ENCODE measurements at regions not wholly inside any gene's neighbourhood (a gene's known extent, or its start where the extent isn't known, plus 50 kb on each side); places are given as distances from the start of the nearest gene placed in this dataset.

GRCh38 chrX:139200346-139200745, 330.2 kb upstream of the F9 start:
- Histone ChIP-seq H3K79me2 (replicated peaks; ENCODE audit: insufficient read depth) (no peaks in the 10 kb centered on the region), H2AFZ (no peak overlapping the region), H3K36me3 (ENCODE audit: insufficient read depth) (no peaks in the 10 kb centered on the region), H3K27me3 (ENCODE audit: insufficient read depth) (peaks cover 98% of the 10 kb centered on the region), H3K4me3 (no peak overlapping the region), H3K27ac (ENCODE audit: low read depth) (no peak overlapping the region), H3K9me2 (ENCODE audit: insufficient read depth) (no peaks in the 10 kb centered on the region), H3F3A (replicated peaks; ENCODE audit: low read depth) (no peaks in the 10 kb centered on the region), H4K20me1 (replicated peaks; ENCODE audit: insufficient read depth) (no peaks in the 10 kb centered on the region), H3K4me2 (no peak overlapping the region), H3K4me1 (ENCODE audit: insufficient read depth) (peaks cover 14% of the 10 kb centered on the region)
- H3K36me3 Mint-ChIP-seq (ENCODE audit: low read depth) = no peaks in the 10 kb centered on the region
- no peak overlapping the region for H3K4me3 Mint-ChIP-seq
- no peak overlapping the region for H3K27ac Mint-ChIP-seq
- no peak for ATAC-seq
- peaks cover 18% of the 10 kb centered on the region for H3K4me1 Mint-ChIP-seq
- TF ChIP-seq, protein P1, sequence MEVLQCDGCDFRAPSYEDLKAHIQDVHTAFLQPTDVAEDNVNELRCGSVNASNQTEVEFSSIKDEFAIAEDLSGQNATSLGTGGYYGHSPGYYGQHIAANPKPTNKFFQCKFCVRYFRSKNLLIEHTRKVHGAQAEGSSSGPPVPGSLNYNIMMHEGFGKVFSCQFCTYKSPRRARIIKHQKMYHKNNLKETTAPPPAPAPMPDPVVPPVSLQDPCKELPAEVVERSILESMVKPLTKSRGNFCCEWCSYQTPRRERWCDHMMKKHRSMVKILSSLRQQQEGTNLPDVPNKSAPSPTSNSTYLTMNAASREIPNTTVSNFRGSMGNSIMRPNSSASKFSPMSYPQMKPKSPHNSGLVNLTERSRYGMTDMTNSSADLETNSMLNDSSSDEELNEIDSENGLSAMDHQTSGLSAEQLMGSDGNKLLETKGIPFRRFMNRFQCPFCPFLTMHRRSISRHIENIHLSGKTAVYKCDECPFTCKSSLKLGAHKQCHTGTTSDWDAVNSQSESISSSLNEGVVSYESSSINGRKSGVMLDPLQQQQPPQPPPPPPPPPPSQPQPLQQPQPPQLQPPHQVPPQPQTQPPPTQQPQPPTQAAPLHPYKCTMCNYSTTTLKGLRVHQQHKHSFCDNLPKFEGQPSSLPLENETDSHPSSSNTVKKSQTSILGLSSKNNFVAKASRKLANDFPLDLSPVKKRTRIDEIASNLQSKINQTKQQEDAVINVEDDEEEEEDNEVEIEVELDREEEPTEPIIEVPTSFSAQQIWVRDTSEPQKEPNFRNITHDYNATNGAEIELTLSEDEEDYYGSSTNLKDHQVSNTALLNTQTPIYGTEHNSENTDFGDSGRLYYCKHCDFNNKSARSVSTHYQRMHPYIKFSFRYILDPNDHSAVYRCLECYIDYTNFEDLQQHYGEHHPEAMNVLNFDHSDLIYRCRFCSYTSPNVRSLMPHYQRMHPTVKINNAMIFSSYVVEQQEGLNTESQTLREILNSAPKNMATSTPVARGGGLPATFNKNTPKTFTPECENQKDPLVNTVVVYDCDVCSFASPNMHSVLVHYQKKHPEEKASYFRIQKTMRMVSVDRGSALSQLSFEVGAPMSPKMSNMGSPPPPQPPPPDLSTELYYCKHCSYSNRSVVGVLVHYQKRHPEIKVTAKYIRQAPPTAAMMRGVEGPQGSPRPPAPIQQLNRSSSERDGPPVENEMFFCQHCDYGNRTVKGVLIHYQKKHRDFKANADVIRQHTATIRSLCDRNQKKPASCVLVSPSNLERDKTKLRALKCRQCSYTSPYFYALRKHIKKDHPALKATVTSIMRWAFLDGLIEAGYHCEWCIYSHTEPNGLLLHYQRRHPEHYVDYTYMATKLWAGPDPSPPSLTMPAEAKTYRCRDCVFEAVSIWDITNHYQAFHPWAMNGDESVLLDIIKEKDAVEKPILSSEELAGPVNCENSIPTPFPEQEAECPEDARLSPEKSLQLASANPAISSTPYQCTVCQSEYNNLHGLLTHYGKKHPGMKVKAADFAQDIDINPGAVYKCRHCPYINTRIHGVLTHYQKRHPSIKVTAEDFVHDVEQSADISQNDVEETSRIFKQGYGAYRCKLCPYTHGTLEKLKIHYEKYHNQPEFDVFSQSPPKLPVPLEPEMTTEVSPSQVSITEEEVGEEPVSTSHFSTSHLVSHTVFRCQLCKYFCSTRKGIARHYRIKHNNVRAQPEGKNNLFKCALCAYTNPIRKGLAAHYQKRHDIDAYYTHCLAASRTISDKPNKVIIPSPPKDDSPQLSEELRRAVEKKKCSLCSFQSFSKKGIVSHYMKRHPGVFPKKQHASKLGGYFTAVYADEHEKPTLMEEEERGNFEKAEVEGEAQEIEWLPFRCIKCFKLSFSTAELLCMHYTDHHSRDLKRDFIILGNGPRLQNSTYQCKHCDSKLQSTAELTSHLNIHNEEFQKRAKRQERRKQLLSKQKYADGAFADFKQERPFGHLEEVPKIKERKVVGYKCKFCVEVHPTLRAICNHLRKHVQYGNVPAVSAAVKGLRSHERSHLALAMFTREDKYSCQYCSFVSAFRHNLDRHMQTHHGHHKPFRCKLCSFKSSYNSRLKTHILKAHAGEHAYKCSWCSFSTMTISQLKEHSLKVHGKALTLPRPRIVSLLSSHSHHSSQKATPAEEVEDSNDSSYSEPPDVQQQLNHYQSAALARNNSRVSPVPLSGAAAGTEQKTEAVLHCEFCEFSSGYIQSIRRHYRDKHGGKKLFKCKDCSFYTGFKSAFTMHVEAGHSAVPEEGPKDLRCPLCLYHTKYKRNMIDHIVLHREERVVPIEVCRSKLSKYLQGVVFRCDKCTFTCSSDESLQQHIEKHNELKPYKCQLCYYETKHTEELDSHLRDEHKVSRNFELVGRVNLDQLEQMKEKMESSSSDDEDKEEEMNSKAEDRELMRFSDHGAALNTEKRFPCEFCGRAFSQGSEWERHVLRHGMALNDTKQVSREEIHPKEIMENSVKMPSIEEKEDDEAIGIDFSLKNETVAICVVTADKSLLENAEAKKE (CRISPR knock-in tag; IDR thresholded peaks at IDR 0.05) = no peak
- TF ChIP-seq EZH2 (IDR thresholded peaks at IDR 0.05; ENCODE audit: low read depth, unreplicated experiment) (no peak), ZNF331 (CRISPR knock-in tag; IDR thresholded peaks at IDR 0.05; ENCODE audit: low read depth) (no peak), ZNF114 (CRISPR knock-in tag; IDR thresholded peaks at IDR 0.05) (no peak), NANOG (IDR thresholded peaks at IDR 0.05; ENCODE audit: borderline replicate concordance) (no peak), STAT1 (IDR thresholded peaks at IDR 0.05; ENCODE audit: unreplicated experiment) (no peak), CREB1 (CRISPR knock-in tag; IDR thresholded peaks at IDR 0.05; ENCODE audit: low read depth) (no peak), POLR2AphosphoS5 (IDR thresholded peaks at IDR 0.05; ENCODE audit: low read depth) (no peak), ETS1 (IDR thresholded peaks at IDR 0.05) (no peak), EZH2phosphoT487 (IDR thresholded peaks at IDR 0.05; ENCODE audit: unreplicated experiment) (no peak)
- DNase-seq (ENCODE audit: low spot score) = no peak
- peaks cover 53% of the 10 kb centered on the region for H3K27me3 Mint-ChIP-seq (ENCODE audit: insufficient read depth, low read depth, poor library complexity)
- no peaks in the 10 kb centered on the region for H3K9me3 Mint-ChIP-seq
